ENCODE measurements at regions not wholly inside any gene's neighbourhood (a gene's known extent, or its start where the extent isn't known, plus 50 kb on each side); places are given as distances from the start of the nearest gene placed in this dataset.
A peak's percentile ranks its signal among the peaks of the same experiment; 100 is the strongest.

- H3K36me3 ChIP-seq (ENCODE audit: control insufficient read depth, insufficient read depth, low read length) = no peaks in the 10 kb centered on the region
- no peaks in the 10 kb centered on the region for H3K9me3 ChIP-seq (ENCODE audit: control insufficient read depth, insufficient read depth, low read depth, low read length)
- H3K79me2 ChIP-seq (ENCODE audit: control insufficient read depth, insufficient read depth, low read length) = no peaks in the 10 kb centered on the region
- no peak overlapping the region for H3K27ac ChIP-seq (ENCODE audit: insufficient read depth, low read length)
- H2AFZ ChIP-seq (ENCODE audit: low read length) = no peak overlapping the region
- DNase-seq (ENCODE audit: low read depth in 2 of 2) = no peak
- H4K20me1 ChIP-seq (ENCODE audit: control insufficient read depth, extremely low read depth, insufficient read depth, low read length) = no peaks in the 10 kb centered on the region
- H3K4me3 ChIP-seq (replicated peaks in 1 of 4; ENCODE audit: control extremely low read depth in 1 of 4, insufficient read depth in 1 of 4, low read depth in 3 of 4, low read length in 4 of 4) = no peak overlapping the region
- H3K9ac ChIP-seq (ENCODE audit: insufficient read depth, low read length) = no peak overlapping the region
- no peaks in the 10 kb centered on the region for H3K4me1 ChIP-seq (ENCODE audit: control insufficient read depth, extremely low read depth, insufficient read depth, low read length)
- TF ChIP-seq CTCF (conservative IDR thresholded peaks at IDR 0.05 in 1 of 2, IDR thresholded peaks at IDR 0.05 in 1 of 2; ENCODE audit: low read depth in 1 of 2, low read length in 2 of 2) (no peak), EZH2 (IDR thresholded peaks at IDR 0.05; ENCODE audit: low read length, missing control alignments) (no peak)
- no peak overlapping the region for H3K4me2 ChIP-seq (ENCODE audit: extremely low read depth, insufficient read depth, low read length)
- H3K27me3 ChIP-seq (ENCODE audit: control insufficient read depth, insufficient read depth, low read length) = no peaks in the 10 kb centered on the region
Measured at GRCh38 chr13:103283451-103283820, 217.2 kb upstream of the SLC10A2 start.

DNA sequence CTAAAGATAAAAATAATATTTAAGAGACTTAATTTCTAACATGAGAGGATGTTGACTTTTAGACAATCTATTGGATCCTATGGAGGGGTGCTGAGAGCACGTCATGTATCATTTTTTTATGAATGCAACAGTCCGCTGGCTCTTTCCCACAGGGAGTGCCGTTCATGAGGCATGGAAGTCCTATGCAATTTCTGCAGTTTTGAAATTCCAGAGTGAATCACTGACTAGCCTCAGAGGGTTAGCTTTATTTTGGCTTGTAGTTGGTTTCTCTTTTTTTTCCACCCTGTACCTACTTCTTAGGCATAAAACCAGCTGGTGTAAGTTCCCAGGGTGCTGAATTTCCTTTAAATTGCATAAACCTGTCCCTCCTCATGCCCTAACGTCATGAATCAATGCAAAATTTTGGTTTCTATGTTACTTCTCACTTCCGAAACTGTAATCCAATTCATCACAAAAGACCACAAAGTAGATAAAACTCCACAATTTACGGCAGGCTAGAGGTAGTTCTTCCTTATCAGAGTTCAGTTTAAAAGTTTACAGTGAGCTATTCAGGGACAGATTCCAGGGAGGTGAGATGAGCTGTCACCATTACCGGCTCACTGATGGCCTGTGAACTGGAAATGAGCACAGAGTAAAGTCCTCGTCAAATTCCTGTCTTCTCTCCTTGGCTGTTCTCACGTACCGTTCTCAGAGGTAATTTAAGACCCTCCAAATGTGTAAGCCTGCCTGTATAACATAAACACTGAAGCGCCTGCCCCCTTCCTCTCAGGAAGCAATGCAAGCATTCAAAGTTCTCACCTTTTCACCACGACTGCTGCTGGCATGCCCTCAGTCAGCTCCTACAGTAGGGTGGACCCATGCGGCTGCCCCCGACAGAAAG lies 216.6 kb upstream of the SLC10A2 start:
- TF ChIP-seq EZH2 (IDR thresholded peaks at IDR 0.05; ENCODE audit: low read length, missing control alignments) (no peak), CTCF (conservative IDR thresholded peaks at IDR 0.05 in 1 of 2, IDR thresholded peaks at IDR 0.05 in 1 of 2; ENCODE audit: low read depth in 1 of 2, low read length in 2 of 2) (no peak)
- H3K27ac ChIP-seq (ENCODE audit: insufficient read depth, low read length) = no peak overlapping the region
- no peaks in the 10 kb centered on the region for H3K79me2 ChIP-seq (ENCODE audit: control insufficient read depth, insufficient read depth, low read length)
- H4K20me1 ChIP-seq (ENCODE audit: control insufficient read depth, extremely low read depth, insufficient read depth, low read length) = no peaks in the 10 kb centered on the region
- H3K4me3 ChIP-seq (replicated peaks in 1 of 4; ENCODE audit: control extremely low read depth in 1 of 4, insufficient read depth in 1 of 4, low read depth in 3 of 4, low read length in 4 of 4) = peak overlapping the region in 1 of 4 experiments; percentile 36
- H3K27me3 ChIP-seq (ENCODE audit: control insufficient read depth, insufficient read depth, low read length) = no peaks in the 10 kb centered on the region
- no peaks in the 10 kb centered on the region for H3K36me3 ChIP-seq (ENCODE audit: control insufficient read depth, insufficient read depth, low read length)
- H3K9me3 ChIP-seq (ENCODE audit: control insufficient read depth, insufficient read depth, low read depth, low read length) = no peaks in the 10 kb centered on the region
- no peak overlapping the region for H3K9ac ChIP-seq (ENCODE audit: insufficient read depth, low read length)
- peak; percentile 93 to 95 for DNase-seq (ENCODE audit: low read depth in 2 of 2)
- H2AFZ ChIP-seq (ENCODE audit: low read length) = no peak overlapping the region
- no peaks in the 10 kb centered on the region for H3K4me1 ChIP-seq (ENCODE audit: control insufficient read depth, extremely low read depth, insufficient read depth, low read length)
- H3K4me2 ChIP-seq (ENCODE audit: extremely low read depth, insufficient read depth, low read length) = no peak overlapping the region

DNA sequence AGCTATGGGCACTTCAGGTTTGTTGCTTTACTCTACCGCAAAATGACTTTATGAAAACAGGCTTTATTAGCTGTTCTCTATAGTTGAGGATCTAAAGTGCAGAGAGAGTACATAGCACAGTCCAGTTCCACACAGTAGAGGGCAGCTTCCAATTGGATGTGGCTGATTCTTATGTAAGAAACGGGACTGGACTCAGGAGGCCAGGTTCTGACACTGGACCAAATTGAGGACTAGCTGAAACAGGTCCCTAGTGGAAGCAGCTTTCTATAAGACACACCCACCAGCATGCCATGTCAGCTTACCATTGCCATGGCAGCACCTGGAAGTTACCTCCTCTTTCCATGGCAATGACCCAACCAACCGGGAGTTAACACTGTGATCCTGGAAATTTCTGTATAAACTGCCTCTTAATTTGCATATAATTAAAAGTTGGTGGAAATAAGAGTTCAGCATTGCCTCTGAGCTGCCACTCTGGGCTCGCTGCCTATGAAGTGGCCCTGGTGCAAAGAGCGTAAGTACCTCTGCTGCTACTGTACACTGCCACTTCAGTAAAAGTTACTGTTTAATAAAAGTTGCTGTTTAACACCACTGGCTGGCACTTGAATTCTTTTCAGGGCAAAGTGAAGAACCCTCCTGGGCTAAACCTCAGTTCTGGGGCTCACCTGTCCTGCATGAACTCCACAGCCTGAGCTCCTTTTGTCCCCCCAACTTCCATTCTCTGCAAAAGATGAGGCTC lies 211.9 kb upstream of the SLC10A2 start:
- no peak overlapping the region for H3K4me2 ChIP-seq (ENCODE audit: extremely low read depth, insufficient read depth, low read length)
- H3K27ac ChIP-seq (ENCODE audit: insufficient read depth, low read length) = no peak overlapping the region
- H3K27me3 ChIP-seq (ENCODE audit: control insufficient read depth, insufficient read depth, low read length) = no peaks in the 10 kb centered on the region
- no peaks in the 10 kb centered on the region for H3K36me3 ChIP-seq (ENCODE audit: control insufficient read depth, insufficient read depth, low read length)
- no peaks in the 10 kb centered on the region for H3K4me1 ChIP-seq (ENCODE audit: control insufficient read depth, extremely low read depth, insufficient read depth, low read length)
- no peak for DNase-seq (ENCODE audit: low read depth in 2 of 2)
- H3K9me3 ChIP-seq (ENCODE audit: control insufficient read depth, insufficient read depth, low read depth, low read length) = no peaks in the 10 kb centered on the region
- TF ChIP-seq CTCF (conservative IDR thresholded peaks at IDR 0.05 in 1 of 2, IDR thresholded peaks at IDR 0.05 in 1 of 2; ENCODE audit: low read depth in 1 of 2, low read length in 2 of 2) (peak in 1 of 2 donors; percentile 2), EZH2 (IDR thresholded peaks at IDR 0.05; ENCODE audit: low read length, missing control alignments) (no peak)
- H3K9ac ChIP-seq (ENCODE audit: insufficient read depth, low read length) = no peak overlapping the region
- no peak overlapping the region for H3K4me3 ChIP-seq (replicated peaks in 1 of 4; ENCODE audit: control extremely low read depth in 1 of 4, insufficient read depth in 1 of 4, low read depth in 3 of 4, low read length in 4 of 4)
- no peaks in the 10 kb centered on the region for H4K20me1 ChIP-seq (ENCODE audit: control insufficient read depth, extremely low read depth, insufficient read depth, low read length)
- H3K79me2 ChIP-seq (ENCODE audit: control insufficient read depth, insufficient read depth, low read length) = no peaks in the 10 kb centered on the region
- no peak overlapping the region for H2AFZ ChIP-seq (ENCODE audit: low read length)
